Testis (tissue), 2 donors: ENCODE measurements at regions not wholly inside any gene's neighbourhood (a gene's known extent, or its start where the extent isn't known, plus 50 kb on each side); places are given as distances from the start of the nearest gene placed in this dataset.

ENCODE experiments used
- CTCF ChIP-seq, 3 experiments: fragments of 450-650 bp in 2 of 3; fragments of 200-600 bp in 1 of 3; sonication (generic) in 1 of 3; IDR thresholded peaks; one replicate each; pipeline ENCODE4 v1.5.1; 2016 to 2019; ENCODE audit warnings: antibody characterized with exemption in 3 of 3, mild to moderate bottlenecking in 2 of 3, moderate library complexity in 1 of 3
- POLR2A ChIP-seq: fragments of 450-650 bp; IDR thresholded peaks from one replicate; pipeline ENCODE4 v1.6.1; 2017; ENCODE audit warnings: antibody characterized with exemption, mild to moderate bottlenecking, moderate library complexity

DNA sequence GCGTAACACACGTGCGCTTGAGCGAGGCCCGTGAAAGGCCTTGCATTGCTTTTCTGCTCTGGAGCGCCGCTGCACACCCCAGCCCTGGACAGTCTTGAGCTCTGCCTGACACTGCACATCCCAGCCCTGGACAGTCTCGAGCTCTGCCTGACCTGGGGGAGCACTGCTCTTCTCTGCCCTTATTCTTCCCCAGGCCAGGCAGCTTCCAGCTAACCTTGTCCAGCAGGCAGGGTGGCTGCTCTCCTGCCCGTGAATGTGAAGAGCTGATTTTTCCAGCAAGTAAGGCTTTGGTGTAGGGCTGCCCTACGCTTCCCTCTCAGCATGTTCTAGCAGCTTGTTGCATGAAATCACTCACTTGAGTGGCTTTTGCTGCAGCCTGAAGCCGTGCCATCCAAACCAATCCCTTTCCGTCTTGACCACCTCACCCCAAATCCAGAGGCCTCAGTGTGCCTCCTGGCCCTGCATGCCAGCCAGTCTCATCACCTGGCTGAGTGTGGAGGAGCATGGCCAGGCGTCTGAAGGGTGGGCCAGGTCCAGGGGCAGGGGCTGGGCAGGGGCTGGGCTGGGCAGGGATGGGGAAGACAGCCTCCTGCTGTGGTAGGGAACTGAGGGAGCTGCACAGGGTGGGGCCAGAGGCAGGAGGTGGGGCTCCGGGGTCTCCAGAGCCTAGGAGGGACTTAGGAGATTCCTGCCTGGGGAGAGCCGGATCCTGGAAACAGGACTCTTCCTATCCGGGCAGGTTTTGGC is 89.5 kb upstream of the B3GAT1 start:
- TF ChIP-seq CTCF (IDR thresholded peaks at IDR 0.05) (no peak), POLR2A (no peak)
